ENCODE measurements at regions not wholly inside any gene's neighbourhood (a gene's known extent, or its start where the extent isn't known, plus 50 kb on each side); places are given as distances from the start of the nearest gene placed in this dataset.

DNA sequence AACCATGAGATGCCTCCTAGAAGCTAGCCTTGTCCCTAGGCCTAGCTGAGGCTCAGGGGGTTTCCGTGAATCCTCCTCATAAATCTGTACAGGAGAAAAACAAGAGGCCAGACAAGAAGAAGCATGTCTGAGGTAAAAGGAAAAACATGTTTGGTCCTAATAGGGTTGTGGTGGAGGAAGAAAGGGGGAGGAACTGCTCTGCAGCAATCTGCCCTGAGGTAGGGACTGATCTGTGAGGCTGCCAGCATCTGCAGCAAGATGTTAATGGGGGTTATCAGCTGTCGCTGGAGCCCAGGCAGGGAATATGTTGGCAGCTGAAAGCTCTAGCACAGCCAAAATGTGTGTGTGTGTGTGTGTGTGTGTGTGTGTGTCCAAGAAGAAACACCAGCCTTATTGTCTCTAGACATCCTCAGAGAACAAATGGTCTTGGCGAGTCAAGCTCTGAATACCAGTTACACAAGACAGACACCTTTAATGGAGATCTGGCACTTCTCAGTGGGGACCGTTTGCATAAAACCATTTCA lies 218.5 kb downstream of the NUAK1 start:
- Mint-ChIP-seq H3K36me3 (no peaks in the 10 kb centered on the region), H3K4me1 (no peaks in the 10 kb centered on the region), H3K4me3 (no peak overlapping the region), H3K27me3 (ENCODE audit: low read depth in 3 of 3) (peaks cover 0 to 6% (median 0%) of the 10 kb centered on the region in 3 donors), H3K27ac (no peak overlapping the region), H3K9me3 (peaks cover 0 to 1% (median 0%) of the 10 kb centered on the region in 7 donors)
- Histone ChIP-seq H3K79me2 (ENCODE audit: insufficient read depth, low read length) (no peaks in the 10 kb centered on the region), H3K4me1 (ENCODE audit: control insufficient read depth in 1 of 2, insufficient read depth in 2 of 2, low read length in 2 of 2) (no peaks in the 10 kb centered on the region), H3K36me3 (replicated peaks in 1 of 2; ENCODE audit: control insufficient read depth in 1 of 2, insufficient read depth in 2 of 2, low read length in 2 of 2) (no peaks in the 10 kb centered on the region), H3K4me3 (replicated peaks in 1 of 3; ENCODE audit: low read depth in 2 of 3, low read length in 3 of 3) (no peak overlapping the region), H3K9me3 (replicated peaks in 1 of 2; ENCODE audit: control insufficient read depth in 1 of 2, insufficient read depth in 1 of 2, low read length in 2 of 2) (no peaks in the 10 kb centered on the region), H3K27ac (ENCODE audit: low read depth in 1 of 2, low read length in 2 of 2) (no peak overlapping the region), H3K4me2 (replicated peaks; ENCODE audit: extremely low read depth, low read length, poor library complexity, severe bottlenecking) (no peak overlapping the region), H2AFZ (ENCODE audit: insufficient read depth, low read depth, low read length, poor library complexity, severe bottlenecking) (no peak overlapping the region), H3K9ac (ENCODE audit: insufficient read depth, low read length, poor library complexity, severe bottlenecking) (no peak overlapping the region), H3K27me3 (ENCODE audit: control insufficient read depth in 2 of 2, insufficient read depth in 2 of 2, low read length in 2 of 2) (no peaks in the 10 kb centered on the region), H4K20me1 (ENCODE audit: insufficient read depth, low read length) (no peaks in the 10 kb centered on the region)
- TF ChIP-seq, protein P1, sequence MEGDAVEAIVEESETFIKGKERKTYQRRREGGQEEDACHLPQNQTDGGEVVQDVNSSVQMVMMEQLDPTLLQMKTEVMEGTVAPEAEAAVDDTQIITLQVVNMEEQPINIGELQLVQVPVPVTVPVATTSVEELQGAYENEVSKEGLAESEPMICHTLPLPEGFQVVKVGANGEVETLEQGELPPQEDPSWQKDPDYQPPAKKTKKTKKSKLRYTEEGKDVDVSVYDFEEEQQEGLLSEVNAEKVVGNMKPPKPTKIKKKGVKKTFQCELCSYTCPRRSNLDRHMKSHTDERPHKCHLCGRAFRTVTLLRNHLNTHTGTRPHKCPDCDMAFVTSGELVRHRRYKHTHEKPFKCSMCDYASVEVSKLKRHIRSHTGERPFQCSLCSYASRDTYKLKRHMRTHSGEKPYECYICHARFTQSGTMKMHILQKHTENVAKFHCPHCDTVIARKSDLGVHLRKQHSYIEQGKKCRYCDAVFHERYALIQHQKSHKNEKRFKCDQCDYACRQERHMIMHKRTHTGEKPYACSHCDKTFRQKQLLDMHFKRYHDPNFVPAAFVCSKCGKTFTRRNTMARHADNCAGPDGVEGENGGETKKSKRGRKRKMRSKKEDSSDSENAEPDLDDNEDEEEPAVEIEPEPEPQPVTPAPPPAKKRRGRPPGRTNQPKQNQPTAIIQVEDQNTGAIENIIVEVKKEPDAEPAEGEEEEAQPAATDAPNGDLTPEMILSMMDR (IDR thresholded peaks at IDR 0.05), result no peak
- intact Hi-C loops (cut with micrococcal nuclease), result no loop called here
- no peak for DNase-seq
- WGBS (ENCODE audit: insufficient coverage), result 90% methylated on average over 3 of the region's 4 CpGs

DNA sequence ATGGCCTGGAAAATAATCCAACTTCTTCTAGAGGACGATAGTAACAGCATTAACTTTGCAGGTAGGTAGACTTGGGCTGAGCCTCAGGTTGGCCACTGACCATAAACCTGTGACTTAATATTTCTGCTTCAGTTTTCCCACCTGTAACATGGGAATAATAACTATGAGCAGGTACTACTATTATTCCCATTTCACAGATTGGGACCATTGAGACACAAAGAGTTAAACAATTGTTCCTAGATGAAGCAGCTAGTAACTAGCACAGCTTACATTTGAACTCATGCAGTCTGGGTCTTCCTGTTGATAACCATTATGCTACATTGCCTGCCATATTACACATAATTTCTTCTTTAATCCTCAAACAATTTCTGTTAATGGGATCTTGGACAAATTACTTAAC lies 217.7 kb downstream of the NUAK1 start:
- H3K27ac Mint-ChIP-seq, result no peak overlapping the region

More for the DNA sequence above, 217.7 kb downstream of the NUAK1 start:
- no peaks in the 10 kb centered on the region for H3K36me3 Mint-ChIP-seq
- no peak overlapping the region for H2AFZ ChIP-seq (ENCODE audit: insufficient read depth, low read depth, low read length, poor library complexity, severe bottlenecking)
- H3K9ac ChIP-seq (ENCODE audit: insufficient read depth, low read length, poor library complexity, severe bottlenecking), result no peak overlapping the region
- no peaks in the 10 kb centered on the region for H3K9me3 ChIP-seq (replicated peaks in 1 of 2; ENCODE audit: control insufficient read depth in 1 of 2, insufficient read depth in 1 of 2, low read length in 2 of 2)
- H3K27me3 Mint-ChIP-seq (ENCODE audit: low read depth in 3 of 3), result peaks cover 0 to 6% (median 0%) of the 10 kb centered on the region in 3 donors
- H3K4me3 ChIP-seq (replicated peaks in 1 of 3; ENCODE audit: low read depth in 2 of 3, low read length in 3 of 3), result no peak overlapping the region
- no peak overlapping the region for H3K4me2 ChIP-seq (replicated peaks; ENCODE audit: extremely low read depth, low read length, poor library complexity, severe bottlenecking)
- no peak for DNase-seq
- H3K27ac ChIP-seq (ENCODE audit: low read depth in 1 of 2, low read length in 2 of 2), result no peak overlapping the region
- no peak overlapping the region for H3K4me3 Mint-ChIP-seq
- no peaks in the 10 kb centered on the region for H3K79me2 ChIP-seq (ENCODE audit: insufficient read depth, low read length)
- H3K4me1 ChIP-seq (ENCODE audit: control insufficient read depth in 1 of 2, insufficient read depth in 2 of 2, low read length in 2 of 2), result no peaks in the 10 kb centered on the region
- peaks cover 0 to 1% (median 0%) of the 10 kb centered on the region in 7 donors for H3K9me3 Mint-ChIP-seq
- WGBS (ENCODE audit: insufficient coverage), result 83% methylated on average over 1 of the region's 1 CpG
- H3K36me3 ChIP-seq (replicated peaks in 1 of 2; ENCODE audit: control insufficient read depth in 1 of 2, insufficient read depth in 2 of 2, low read length in 2 of 2), result no peaks in the 10 kb centered on the region
- H3K27me3 ChIP-seq (ENCODE audit: control insufficient read depth in 2 of 2, insufficient read depth in 2 of 2, low read length in 2 of 2), result no peaks in the 10 kb centered on the region
- no peaks in the 10 kb centered on the region for H4K20me1 ChIP-seq (ENCODE audit: insufficient read depth, low read length)
- no peaks in the 10 kb centered on the region for H3K4me1 Mint-ChIP-seq
- intact Hi-C loops (cut with micrococcal nuclease), result no loop called here
- TF ChIP-seq, protein P1 (IDR thresholded peaks at IDR 0.05), result no peak
